Astrocyte (in vitro differentiated cells and primary cell): ENCODE measurements at regions not wholly inside any gene's neighbourhood (a gene's known extent, or its start where the extent isn't known, plus 50 kb on each side); places are given as distances from the start of the nearest gene placed in this dataset.
"Not testable (repeated sequence)": the region's sequence is repeated elsewhere in the genome, so short reads cannot be mapped to it uniquely, and the experiment has no call there.

Experiments used
- EZH2 ChIP-seq: IDR thresholded peaks from 2 replicates; pipeline ENCODE4 v1.6.1; 2012; ENCODE audit warnings: mild to moderate bottlenecking, low read length, inconsistent platforms; ENCODE audit not compliant: insufficient read depth
- TF ChIP-seq, protein P1 (sequence below): IDR thresholded peaks from 2 replicates; pipeline ENCODE4 v1.5.1; 2011; ENCODE audit warnings: low read depth, mild to moderate bottlenecking, inconsistent platforms, low read length, moderate library complexity; ENCODE audit not compliant: insufficient read depth

DNA sequence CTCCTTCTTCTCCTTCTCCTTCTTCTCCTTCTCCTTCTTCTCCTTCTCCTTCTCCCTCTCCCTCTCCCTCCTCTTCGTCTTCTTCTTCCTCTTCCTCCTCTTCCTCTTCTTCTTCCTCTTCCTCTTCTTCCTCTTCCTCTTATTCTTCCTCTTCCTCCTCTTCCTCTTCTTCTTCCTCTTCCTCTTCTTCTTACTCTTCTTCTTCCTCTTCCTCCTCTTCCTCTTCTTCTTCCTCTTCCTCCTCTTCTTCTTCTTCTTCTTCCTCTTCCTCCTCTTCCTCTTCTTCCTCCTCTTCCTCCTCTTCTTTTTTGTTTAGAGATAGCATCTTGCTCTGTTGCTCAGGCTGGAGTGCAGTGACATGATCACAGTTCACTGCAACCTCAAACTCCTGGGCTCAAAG is 97.7 kb upstream of the MPHOSPH6 start:
- TF ChIP-seq, protein P1, sequence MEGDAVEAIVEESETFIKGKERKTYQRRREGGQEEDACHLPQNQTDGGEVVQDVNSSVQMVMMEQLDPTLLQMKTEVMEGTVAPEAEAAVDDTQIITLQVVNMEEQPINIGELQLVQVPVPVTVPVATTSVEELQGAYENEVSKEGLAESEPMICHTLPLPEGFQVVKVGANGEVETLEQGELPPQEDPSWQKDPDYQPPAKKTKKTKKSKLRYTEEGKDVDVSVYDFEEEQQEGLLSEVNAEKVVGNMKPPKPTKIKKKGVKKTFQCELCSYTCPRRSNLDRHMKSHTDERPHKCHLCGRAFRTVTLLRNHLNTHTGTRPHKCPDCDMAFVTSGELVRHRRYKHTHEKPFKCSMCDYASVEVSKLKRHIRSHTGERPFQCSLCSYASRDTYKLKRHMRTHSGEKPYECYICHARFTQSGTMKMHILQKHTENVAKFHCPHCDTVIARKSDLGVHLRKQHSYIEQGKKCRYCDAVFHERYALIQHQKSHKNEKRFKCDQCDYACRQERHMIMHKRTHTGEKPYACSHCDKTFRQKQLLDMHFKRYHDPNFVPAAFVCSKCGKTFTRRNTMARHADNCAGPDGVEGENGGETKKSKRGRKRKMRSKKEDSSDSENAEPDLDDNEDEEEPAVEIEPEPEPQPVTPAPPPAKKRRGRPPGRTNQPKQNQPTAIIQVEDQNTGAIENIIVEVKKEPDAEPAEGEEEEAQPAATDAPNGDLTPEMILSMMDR, result not testable (repeated sequence)
- not testable (repeated sequence) for TF ChIP-seq EZH2
